NT2/D1 (cell line): ENCODE measurements at regions not wholly inside any gene's neighbourhood (a gene's known extent, or its start where the extent isn't known, plus 50 kb on each side); places are given as distances from the start of the nearest gene placed in this dataset.
"Not testable (repeated sequence)": the region's sequence is repeated elsewhere in the genome, so short reads cannot be mapped to it uniquely, and the experiment has no call there.

Source experiments
- DNase-seq: peaks from one replicate; pipeline ENCODE4 v3.0.0-alpha.2; 2011; ENCODE audit warnings: low read depth, low spot score
- H3K27me3 ChIP-seq: 2 replicates; pipeline ENCODE4 v1.6.0; 2011; ENCODE audit warnings: mild to moderate bottlenecking; ENCODE audit not compliant: insufficient read length, insufficient read depth
- H3K36me3 ChIP-seq: 2 replicates; pipeline ENCODE4 v1.6.1; 2011; ENCODE audit warnings: mild to moderate bottlenecking, low read length, mixed read lengths; ENCODE audit not compliant: insufficient read depth, insufficient read length
- H3K4me1 ChIP-seq: 2 replicates; pipeline ENCODE4 v1.5.1; 2011; ENCODE audit not compliant: insufficient read depth, insufficient read length
- H3K4me3 ChIP-seq: 2 replicates; pipeline ENCODE4 v1.5.1; 2011; ENCODE audit warnings: low read depth; ENCODE audit not compliant: insufficient read length
- H3K9ac ChIP-seq: 2 replicates; pipeline ENCODE4 v1.6.0; 2011; ENCODE audit warnings: low read depth; ENCODE audit not compliant: insufficient read length
- H3K9me3 ChIP-seq: 2 replicates; pipeline ENCODE4 v1.5.1; 2011; ENCODE audit warnings: mild to moderate bottlenecking, low read length; ENCODE audit not compliant: insufficient read depth
- SUZ12 ChIP-seq: IDR thresholded peaks from 2 replicates; pipeline ENCODE4 v1.6.1; 2011; ENCODE audit not compliant: insufficient read length, insufficient read depth; ENCODE audit errors: extremely low read depth
- YY1 ChIP-seq: IDR thresholded peaks from 2 replicates; pipeline ENCODE4 v1.6.1; 2011; ENCODE audit not compliant: insufficient read length, insufficient read depth
- ZNF274 ChIP-seq: IDR thresholded peaks from 2 replicates; pipeline ENCODE4 v1.6.1; 2011; ENCODE audit warnings: mild to moderate bottlenecking, low read depth, low read length

DNA sequence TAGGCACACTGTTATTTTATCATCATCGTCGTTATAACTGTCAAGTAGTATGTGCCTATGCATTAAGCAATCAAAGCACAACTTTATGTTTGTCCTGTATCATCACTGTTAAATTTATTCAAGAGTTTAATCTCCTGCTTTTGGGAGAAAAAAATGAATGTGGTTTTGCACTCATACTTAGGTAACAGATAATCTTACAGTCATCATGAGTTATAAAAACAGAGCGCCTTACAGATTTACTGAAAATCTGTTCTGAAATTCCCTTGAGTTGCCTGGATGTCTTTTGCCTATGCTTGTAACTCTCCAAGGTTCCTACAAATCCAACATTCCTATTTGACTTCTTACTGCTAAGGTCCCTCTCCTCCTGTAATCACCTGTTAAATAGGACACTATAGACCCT lies 307.3 kb downstream of the ZIC4 start:
- H3K9me3 ChIP-seq: no peaks in the 10 kb centered on the region
- TF ChIP-seq ZNF274 (no peak), YY1 (no peak), SUZ12 (no peak)
- H3K4me1 ChIP-seq: no peaks in the 10 kb centered on the region
- H3K36me3 ChIP-seq: no peaks in the 10 kb centered on the region
- no peak overlapping the region for H3K9ac ChIP-seq
- no peak for DNase-seq
- no peak overlapping the region for H3K4me3 ChIP-seq
- H3K27me3 ChIP-seq: no peaks in the 10 kb centered on the region

- Histone ChIP-seq H3K27me3 (no peaks in the 10 kb centered on the region), H3K4me1 (no peaks in the 10 kb centered on the region), H3K36me3 (no peaks in the 10 kb centered on the region), H3K9me3 (no peaks in the 10 kb centered on the region), H3K9ac (no peak overlapping the region), H3K4me3 (no peak overlapping the region)
- TF ChIP-seq YY1 (no peak), SUZ12 (no peak), ZNF274 (no peak)
- DNase-seq: no peak
These were observed 315.9 kb downstream of the ZIC4 start for GRCh38 chr3:147090461-147090860.

GRCh38 chr3:147089286-147089685 lies 317.1 kb downstream of the ZIC4 start:
- no peak overlapping the region for H3K9ac ChIP-seq
- TF ChIP-seq SUZ12: no peak
- TF ChIP-seq YY1: no peak
- TF ChIP-seq ZNF274: no peak

DNA sequence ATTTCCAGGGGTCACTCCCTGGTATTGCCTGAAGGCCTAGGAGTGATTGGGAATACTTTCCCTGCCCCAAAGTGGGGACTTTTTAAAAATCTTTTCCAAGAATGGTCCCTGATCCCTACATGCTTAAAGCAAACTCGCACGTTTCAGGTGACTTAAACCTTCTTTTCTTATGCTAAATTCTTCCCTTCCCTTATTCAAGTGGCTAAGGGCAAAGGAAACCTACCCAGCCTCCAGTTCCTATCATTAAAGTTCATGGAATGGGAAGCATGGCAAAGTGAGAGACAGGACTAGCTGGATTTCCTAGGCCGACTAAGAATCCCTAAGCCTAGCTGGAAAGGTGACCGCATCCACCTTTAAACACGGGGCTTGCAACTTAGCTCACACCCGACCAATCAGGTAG lies 346.8 kb downstream of the ZIC4 start:
- DNase-seq, H3K9me3 ChIP-seq, H3K36me3 ChIP-seq, H3K27me3 ChIP-seq, H3K4me3 ChIP-seq, H3K9ac ChIP-seq, H3K4me1 ChIP-seq: not testable (repeated sequence)

More at GRCh38 chr3:147089286-147089685, 317.1 kb downstream of the ZIC4 start:
- no peaks in the 10 kb centered on the region for H3K9me3 ChIP-seq
- H3K4me1 ChIP-seq: no peaks in the 10 kb centered on the region
- no peaks in the 10 kb centered on the region for H3K36me3 ChIP-seq
- no peaks in the 10 kb centered on the region for H3K27me3 ChIP-seq
- no peak for DNase-seq
- no peak overlapping the region for H3K4me3 ChIP-seq

- no peak for TF ChIP-seq YY1
- TF ChIP-seq SUZ12: no peak
- TF ChIP-seq ZNF274: no peak
- Histone ChIP-seq H3K4me1 (no peaks in the 10 kb centered on the region), H3K36me3 (no peaks in the 10 kb centered on the region), H3K27me3 (no peaks in the 10 kb centered on the region), H3K4me3 (no peak overlapping the region), H3K9ac (no peak overlapping the region), H3K9me3 (no peaks in the 10 kb centered on the region)
- no peak for DNase-seq
These were observed 356.5 kb downstream of the ZIC4 start for GRCh38 chr3:147049821-147050220.

DNA sequence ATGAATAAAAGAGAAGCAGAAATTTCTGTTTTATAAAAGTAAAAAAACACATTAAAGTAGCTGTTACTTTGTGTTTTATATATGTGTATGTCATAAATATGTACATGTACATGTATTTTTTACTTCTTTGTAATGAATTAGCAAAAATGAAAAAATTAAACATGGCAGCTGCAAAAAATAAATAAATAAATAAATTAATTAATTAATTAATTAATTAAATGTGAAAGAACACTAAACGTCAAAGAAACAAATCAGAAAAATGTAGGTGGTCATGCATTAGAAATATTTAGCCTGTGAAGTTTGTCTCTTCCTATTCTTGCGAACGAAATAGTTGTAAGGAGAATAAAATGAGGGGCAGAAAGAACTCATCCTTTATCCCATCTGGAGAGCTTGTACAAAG lies 357.0 kb downstream of the ZIC4 start:
- H3K27me3 ChIP-seq: no peaks in the 10 kb centered on the region
- no peak overlapping the region for H3K9ac ChIP-seq
- no peaks in the 10 kb centered on the region for H3K36me3 ChIP-seq
- H3K4me1 ChIP-seq: no peaks in the 10 kb centered on the region
- no peak overlapping the region for H3K4me3 ChIP-seq
- TF ChIP-seq YY1 (no peak), SUZ12 (no peak), ZNF274 (no peak)
- no peaks in the 10 kb centered on the region for H3K9me3 ChIP-seq
- no peak for DNase-seq

- no peaks in the 10 kb centered on the region for H3K9me3 ChIP-seq
- TF ChIP-seq YY1 (no peak), ZNF274 (no peak), SUZ12 (no peak)
- no peak for DNase-seq
- no peaks in the 10 kb centered on the region for H3K27me3 ChIP-seq
- no peaks in the 10 kb centered on the region for H3K36me3 ChIP-seq
- no peak overlapping the region for H3K4me3 ChIP-seq
- no peaks in the 10 kb centered on the region for H3K4me1 ChIP-seq
- no peak overlapping the region for H3K9ac ChIP-seq
These were observed 359.4 kb downstream of the ZIC4 start for GRCh38 chr3:147046916-147047315.

- H3K4me3 ChIP-seq: no peak overlapping the region
- H3K36me3 ChIP-seq: no peaks in the 10 kb centered on the region
- peaks cover 9% of the 10 kb centered on the region; the same call in 1 of the 2 replicates for H3K9me3 ChIP-seq
- DNase-seq: no peak
- no peaks in the 10 kb centered on the region for H3K27me3 ChIP-seq
- no peaks in the 10 kb centered on the region for H3K4me1 ChIP-seq
- no peak overlapping the region for H3K9ac ChIP-seq
- TF ChIP-seq SUZ12 (no peak), YY1 (no peak), ZNF274 (no peak)
These were observed 367.9 kb downstream of the ZIC4 start for GRCh38 chr3:147038481-147038880.
